HG03175 (cell line): ENCODE measurements at regions not wholly inside any gene's neighbourhood (a gene's known extent, or its start where the extent isn't known, plus 50 kb on each side); places are given as distances from the start of the nearest gene placed in this dataset.

Source experiments
- ATAC-seq: cut with Tn5 transposase; IDR thresholded peaks from one replicate; pipeline ENCODE4 v1.9.1; 2021; ENCODE audit warnings: mild to moderate bottlenecking, moderate library complexity; ENCODE audit not compliant: unreplicated experiment

- ATAC-seq, result no peak
These were observed 2889.6 kb upstream of the PCDH20 start for GRCh38 chr13:64305246-64305645.

- ATAC-seq, result no peak
These were observed 2884.6 kb upstream of the PCDH20 start for GRCh38 chr13:64300239-64300638.

GRCh38 chr13:64293923-64294322, 2878.3 kb upstream of the PCDH20 start:
- ATAC-seq, result no peak

GRCh38 chr13:64289702-64290101, 2874.1 kb upstream of the PCDH20 start:
- ATAC-seq, result no peak

GRCh38 chr13:64283926-64284325, 2868.3 kb upstream of the PCDH20 start:
- ATAC-seq, result no peak

GRCh38 chr13:64278493-64278892, 2862.8 kb upstream of the PCDH20 start:
- no peak for ATAC-seq

- ATAC-seq, result no peak
These were observed 2861.4 kb upstream of the PCDH20 start for GRCh38 chr13:64277097-64277496.

- no peak for ATAC-seq
These were observed 2860.6 kb upstream of the PCDH20 start for GRCh38 chr13:64276232-64276631.

GRCh38 chr13:64274481-64275217, 2859.0 kb upstream of the PCDH20 start:
- no peak for ATAC-seq

- no peak for ATAC-seq
These were observed 2858.1 kb upstream of the PCDH20 start for GRCh38 chr13:64273780-64274179.

GRCh38 chr13:64272681-64273080, 2857.0 kb upstream of the PCDH20 start:
- ATAC-seq, result no peak

GRCh38 chr13:64266024-64266423, 2850.4 kb upstream of the PCDH20 start:
- no peak for ATAC-seq

GRCh38 chr13:64263285-64263684, 2847.6 kb upstream of the PCDH20 start:
- ATAC-seq, result no peak

- no peak for ATAC-seq
These were observed 2841.1 kb upstream of the PCDH20 start for GRCh38 chr13:64256751-64257150.

GRCh38 chr13:64255988-64256387, 2840.3 kb upstream of the PCDH20 start:
- no peak for ATAC-seq

- ATAC-seq, result no peak
These were observed 2832.9 kb upstream of the PCDH20 start for GRCh38 chr13:64248371-64249065.

GRCh38 chr13:64239372-64239771, 2823.7 kb upstream of the PCDH20 start:
- no peak for ATAC-seq

GRCh38 chr13:64234255-64234654, 2818.6 kb upstream of the PCDH20 start:
- ATAC-seq, result no peak

GRCh38 chr13:64223016-64223415, 2807.4 kb upstream of the PCDH20 start:
- ATAC-seq, result no peak

- no peak for ATAC-seq
These were observed 2791.0 kb upstream of the PCDH20 start for GRCh38 chr13:64206430-64207225.

GRCh38 chr13:64202517-64202916, 2786.9 kb upstream of the PCDH20 start:
- no peak for ATAC-seq

GRCh38 chr13:64197232-64197631, 2781.6 kb upstream of the PCDH20 start:
- no peak for ATAC-seq
